EH (cell line): ENCODE measurements at regions not wholly inside any gene's neighbourhood (a gene's known extent, or its start where the extent isn't known, plus 50 kb on each side); places are given as distances from the start of the nearest gene placed in this dataset.

Source experiments
- DNase-seq: peaks from one replicate; pipeline ENCODE4 v3.0.0-alpha.2; 2015; ENCODE audit warnings: low read depth

GRCh38 chr12:102666176-102666575 is 185.8 kb upstream of the IGF1 start:
- peak; percentile 40 for DNase-seq

GRCh38 chr12:102659200-102659911 is 179.0 kb upstream of the IGF1 start:
- no peak for DNase-seq

GRCh38 chr12:102653406-102653805 is 173.0 kb upstream of the IGF1 start:
- DNase-seq = no peak

- DNase-seq = no peak
These were observed 172.4 kb upstream of the IGF1 start for GRCh38 chr12:102652645-102653313.

- DNase-seq = no peak
These were observed 165.6 kb upstream of the IGF1 start for GRCh38 chr12:102645968-102646367.

- no peak for DNase-seq
These were observed 163.7 kb upstream of the IGF1 start for GRCh38 chr12:102643879-102644575.

GRCh38 chr12:102642199-102642598 is 161.8 kb upstream of the IGF1 start:
- DNase-seq = peak; percentile 70

- DNase-seq = peak; percentile 74
These were observed 160.3 kb upstream of the IGF1 start for GRCh38 chr12:102640658-102641057.

- peak; percentile 78 for DNase-seq
These were observed 158.4 kb upstream of the IGF1 start for GRCh38 chr12:102638777-102639176.

GRCh38 chr12:102633981-102634605 is 153.7 kb upstream of the IGF1 start:
- peak; percentile 95 for DNase-seq

GRCh38 chr12:102631274-102631673 is 150.9 kb upstream of the IGF1 start:
- DNase-seq = peak; percentile 94

GRCh38 chr12:102629262-102629888 is 149.0 kb upstream of the IGF1 start:
- peak; percentile 79 for DNase-seq

GRCh38 chr12:102625819-102626218 is 145.5 kb upstream of the IGF1 start:
- DNase-seq = no peak

GRCh38 chr12:102622618-102623017 is 142.3 kb upstream of the IGF1 start:
- no peak for DNase-seq

GRCh38 chr12:102618197-102618877 is 138.0 kb upstream of the IGF1 start:
- DNase-seq = no peak

- no peak for DNase-seq
These were observed 136.3 kb upstream of the IGF1 start for GRCh38 chr12:102616692-102617091.

GRCh38 chr12:102611995-102612394 is 131.6 kb upstream of the IGF1 start:
- DNase-seq = no peak

- no peak for DNase-seq
These were observed 129.6 kb upstream of the IGF1 start for GRCh38 chr12:102609996-102610395.

GRCh38 chr12:102603021-102603420 is 122.7 kb upstream of the IGF1 start:
- no peak for DNase-seq

GRCh38 chr12:102602521-102602920 is 122.2 kb upstream of the IGF1 start:
- DNase-seq = no peak

- no peak for DNase-seq
These were observed 121.3 kb upstream of the IGF1 start for GRCh38 chr12:102601621-102602020.

- no peak for DNase-seq
These were observed 116.3 kb upstream of the IGF1 start for GRCh38 chr12:102596687-102597086.
